ENCODE measurements at regions not wholly inside any gene's neighbourhood (a gene's known extent, or its start where the extent isn't known, plus 50 kb on each side); places are given as distances from the start of the nearest gene placed in this dataset.

DNA sequence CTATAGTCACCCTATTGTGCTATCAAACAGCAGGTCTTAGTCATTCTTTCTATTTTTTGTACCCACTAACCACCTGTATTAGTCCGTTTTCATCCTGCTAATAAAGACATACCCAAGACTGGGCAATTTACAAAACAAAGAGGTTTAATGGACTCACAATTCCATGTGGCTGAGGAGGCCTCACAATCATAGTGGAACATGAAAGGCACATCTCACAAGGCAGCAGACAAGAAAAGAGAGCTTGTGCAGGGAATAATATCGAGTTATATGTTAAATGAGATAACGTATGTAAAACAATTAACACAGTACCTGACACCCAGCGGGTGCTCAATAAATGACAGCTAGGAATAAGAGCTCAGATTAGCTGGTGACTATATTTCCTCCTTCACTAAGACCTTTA is 88.1 kb upstream of the WDR44 start:
- TF ChIP-seq POLR2A (IDR thresholded peaks at IDR 0.05): no peak
- no peak for TF ChIP-seq CTCF (IDR thresholded peaks at IDR 0.05)
- TF ChIP-seq EP300 (IDR thresholded peaks at IDR 0.05; ENCODE audit: low read depth): no peak

All from transverse colon (tissue), 3 donors.